ENCODE measurements at regions not wholly inside any gene's neighbourhood (a gene's known extent, or its start where the extent isn't known, plus 50 kb on each side); places are given as distances from the start of the nearest gene placed in this dataset.

DNA sequence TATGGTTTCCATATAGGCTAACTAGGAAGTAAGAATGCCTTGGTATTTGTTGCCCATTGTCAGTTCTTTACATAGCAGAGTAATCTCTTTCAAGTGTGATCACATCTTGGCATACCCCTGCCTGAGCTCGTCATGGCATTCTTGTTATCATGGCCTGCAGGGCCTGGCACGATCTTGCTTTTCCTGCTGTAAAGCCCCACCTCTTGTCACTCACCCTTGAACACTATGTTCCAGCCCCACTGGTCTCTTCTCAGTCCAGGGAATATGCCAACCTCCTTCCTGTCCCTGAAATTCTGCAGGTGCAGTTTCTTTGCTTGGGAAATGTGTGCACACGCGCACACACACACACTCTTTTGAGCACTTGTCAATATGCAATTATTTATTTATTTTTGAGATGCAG lies 250.2 kb upstream of the DMRT1 start:
- no peak overlapping the region for H3K56ac ChIP-seq (ENCODE audit: extremely low read depth, insufficient read depth, low read length)
- H3K4ac ChIP-seq (ENCODE audit: low read depth, low read length) = no peak overlapping the region
- no peaks in the 10 kb centered on the region for H4K20me1 ChIP-seq (ENCODE audit: insufficient read depth, low read length)
- no peak for ATAC-seq (ENCODE audit: low read depth)
- ChIA-PET POLR2A (ENCODE audit: unreplicated experiment) (no interaction called here), CTCF (no interaction called here)
- H3K9me1 ChIP-seq (ENCODE audit: insufficient read depth, low read length) = no peaks in the 10 kb centered on the region
- no peak overlapping the region for H2BK120ac ChIP-seq (ENCODE audit: low read depth, low read length)
- no peaks in the 10 kb centered on the region for H3K79me1 ChIP-seq (ENCODE audit: low read depth in 1 of 2, low read length in 2 of 2)
- no peaks in the 10 kb centered on the region for H3K4me1 ChIP-seq (ENCODE audit: control insufficient read depth, insufficient read depth, low read length)
- intact Hi-C loops (cut with micrococcal nuclease) = no loop called here
- H4K8ac ChIP-seq (ENCODE audit: low read depth in 2 of 2, low read length in 2 of 2) = no peak overlapping the region
- no peak overlapping the region for H3K4me2 ChIP-seq (ENCODE audit: low read depth, low read length)
- peaks cover 13% of the 10 kb centered on the region for H3K27me3 ChIP-seq (ENCODE audit: control insufficient read depth, insufficient read depth, low read length)
- TF ChIP-seq, protein P1, sequence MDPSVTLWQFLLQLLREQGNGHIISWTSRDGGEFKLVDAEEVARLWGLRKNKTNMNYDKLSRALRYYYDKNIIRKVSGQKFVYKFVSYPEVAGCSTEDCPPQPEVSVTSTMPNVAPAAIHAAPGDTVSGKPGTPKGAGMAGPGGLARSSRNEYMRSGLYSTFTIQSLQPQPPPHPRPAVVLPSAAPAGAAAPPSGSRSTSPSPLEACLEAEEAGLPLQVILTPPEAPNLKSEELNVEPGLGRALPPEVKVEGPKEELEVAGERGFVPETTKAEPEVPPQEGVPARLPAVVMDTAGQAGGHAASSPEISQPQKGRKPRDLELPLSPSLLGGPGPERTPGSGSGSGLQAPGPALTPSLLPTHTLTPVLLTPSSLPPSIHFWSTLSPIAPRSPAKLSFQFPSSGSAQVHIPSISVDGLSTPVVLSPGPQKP (IDR thresholded peaks at IDR 0.05; ENCODE audit: borderline replicate concordance, low read depth, low read length) = no peak
- TF ChIP-seq, protein P2, sequence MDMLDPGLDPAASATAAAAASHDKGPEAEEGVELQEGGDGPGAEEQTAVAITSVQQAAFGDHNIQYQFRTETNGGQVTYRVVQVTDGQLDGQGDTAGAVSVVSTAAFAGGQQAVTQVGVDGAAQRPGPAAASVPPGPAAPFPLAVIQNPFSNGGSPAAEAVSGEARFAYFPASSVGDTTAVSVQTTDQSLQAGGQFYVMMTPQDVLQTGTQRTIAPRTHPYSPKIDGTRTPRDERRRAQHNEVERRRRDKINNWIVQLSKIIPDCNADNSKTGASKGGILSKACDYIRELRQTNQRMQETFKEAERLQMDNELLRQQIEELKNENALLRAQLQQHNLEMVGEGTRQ (IDR thresholded peaks at IDR 0.05; ENCODE audit: low read depth, low read length) = no peak
- TF ChIP-seq RAD21 (IDR thresholded peaks at IDR 0.05; ENCODE audit: low read length) (no peak), POLR2A (IDR thresholded peaks at IDR 0.05; ENCODE audit: low read depth, low read length) (no peak), MAFK (IDR thresholded peaks at IDR 0.05; ENCODE audit: low read depth, low read length) (no peak), CHD1 (IDR thresholded peaks at IDR 0.05; ENCODE audit: low read depth, low read length) (no peak), RFX5 (IDR thresholded peaks at IDR 0.05; ENCODE audit: low read depth, low read length) (no peak), NFE2L2 (IDR thresholded peaks at IDR 0.05; ENCODE audit: low read depth, low read length) (no peak), MAZ (IDR thresholded peaks at IDR 0.05; ENCODE audit: borderline replicate concordance, low read depth, low read length) (no peak), CEBPB (IDR thresholded peaks at IDR 0.05; ENCODE audit: low read depth, low read length) (no peak), BHLHE40 (IDR thresholded peaks at IDR 0.05; ENCODE audit: low read depth, low read length) (no peak), MXI1 (IDR thresholded peaks at IDR 0.05; ENCODE audit: borderline replicate concordance, low read depth, low read length) (no peak), SMC3 (IDR thresholded peaks at IDR 0.05; ENCODE audit: low read depth, low read length) (no peak), FOS (IDR thresholded peaks at IDR 0.05; ENCODE audit: low read depth, low read length) (no peak), RCOR1 (IDR thresholded peaks at IDR 0.05; ENCODE audit: insufficient replicate concordance, low read length) (no peak)
- TF ChIP-seq, protein P3, sequence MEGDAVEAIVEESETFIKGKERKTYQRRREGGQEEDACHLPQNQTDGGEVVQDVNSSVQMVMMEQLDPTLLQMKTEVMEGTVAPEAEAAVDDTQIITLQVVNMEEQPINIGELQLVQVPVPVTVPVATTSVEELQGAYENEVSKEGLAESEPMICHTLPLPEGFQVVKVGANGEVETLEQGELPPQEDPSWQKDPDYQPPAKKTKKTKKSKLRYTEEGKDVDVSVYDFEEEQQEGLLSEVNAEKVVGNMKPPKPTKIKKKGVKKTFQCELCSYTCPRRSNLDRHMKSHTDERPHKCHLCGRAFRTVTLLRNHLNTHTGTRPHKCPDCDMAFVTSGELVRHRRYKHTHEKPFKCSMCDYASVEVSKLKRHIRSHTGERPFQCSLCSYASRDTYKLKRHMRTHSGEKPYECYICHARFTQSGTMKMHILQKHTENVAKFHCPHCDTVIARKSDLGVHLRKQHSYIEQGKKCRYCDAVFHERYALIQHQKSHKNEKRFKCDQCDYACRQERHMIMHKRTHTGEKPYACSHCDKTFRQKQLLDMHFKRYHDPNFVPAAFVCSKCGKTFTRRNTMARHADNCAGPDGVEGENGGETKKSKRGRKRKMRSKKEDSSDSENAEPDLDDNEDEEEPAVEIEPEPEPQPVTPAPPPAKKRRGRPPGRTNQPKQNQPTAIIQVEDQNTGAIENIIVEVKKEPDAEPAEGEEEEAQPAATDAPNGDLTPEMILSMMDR (conservative IDR thresholded peaks at IDR 0.05; ENCODE audit: low read depth, low read length) = no peak
- dilution Hi-C loops (cut with HindIII; ENCODE audit: low sequenced_read_pairs, unreplicated experiment) = no loop called here
- H3K27ac ChIP-seq (ENCODE audit: insufficient read depth, low read length) = no peak overlapping the region
- no peak overlapping the region for H2BK15ac ChIP-seq (ENCODE audit: low read depth, low read length)
- no peak overlapping the region for H4K5ac ChIP-seq (ENCODE audit: low read depth, low read length)
- WGBS, 2 experiments (ENCODE audit: extremely low coverage in 2 of 2, insufficient read length in 1 of 2) = 29% methylated on average over 1 of the region's 4 CpGs; no CpG with 5 or more reads in 1 of the 2 experiments
- H2BK5ac ChIP-seq (ENCODE audit: low read depth, low read length, poor library complexity, severe bottlenecking) = no peak overlapping the region
- H2AFZ ChIP-seq (replicated peaks; ENCODE audit: low read length, poor library complexity) = no peak overlapping the region
- no peak overlapping the region for H3K9ac ChIP-seq (ENCODE audit: low read depth, low read length)
- in situ Hi-C loops (cut with MboI; ENCODE audit: low sequenced_read_pairs) = no loop called here
- H3K36me3 ChIP-seq (ENCODE audit: control insufficient read depth, insufficient read depth, low read length) = no peaks in the 10 kb centered on the region
- no TSS peak for BruUV-seq (replicated peaks)
- H4K91ac ChIP-seq (ENCODE audit: insufficient read depth, low read depth, low read length) = no peak overlapping the region
- no peak overlapping the region for H2BK20ac ChIP-seq (ENCODE audit: low read depth, low read length)
- DNase-seq = no peak
- H3K4me3 ChIP-seq (ENCODE audit: insufficient read depth, low read depth, low read length) = no peak overlapping the region
- H3K9me3 ChIP-seq (ENCODE audit: control insufficient read depth, insufficient read depth, low read length) = no peaks in the 10 kb centered on the region
- no peak overlapping the region for H2AK5ac ChIP-seq (ENCODE audit: low read depth, low read length)
- no peak overlapping the region for H3K14ac ChIP-seq (replicated peaks; ENCODE audit: low read depth, low read length)
- no peak overlapping the region for H2AK9ac ChIP-seq (replicated peaks; ENCODE audit: low read depth, low read length, poor library complexity)
- H3K18ac ChIP-seq (ENCODE audit: low read depth, low read length) = no peak overlapping the region
- no peak overlapping the region for H3K23ac ChIP-seq (ENCODE audit: low read depth, low read length)

Data from IMR-90 (cell line).